GM12865 (cell line): ENCODE measurements at regions not wholly inside any gene's neighbourhood (a gene's known extent, or its start where the extent isn't known, plus 50 kb on each side); places are given as distances from the start of the nearest gene placed in this dataset.

Experiments used
- DNase-seq: peaks from one replicate; pipeline ENCODE4 v3.0.0; 2010; ENCODE audit warnings: low read depth
- H3K4me3 ChIP-seq: 2 replicates; pipeline ENCODE4 v1.5.1; 2011; ENCODE audit warnings: mild to moderate bottlenecking, low read depth, low read length, control low read depth
- TF ChIP-seq, protein P1 (sequence below): IDR thresholded peaks from 2 replicates; pipeline ENCODE4 v1.5.1; 2011; ENCODE audit warnings: low read length, control low read depth, low read depth, inconsistent platforms; ENCODE audit not compliant: insufficient read depth; ENCODE audit errors: missing control alignments

DNA sequence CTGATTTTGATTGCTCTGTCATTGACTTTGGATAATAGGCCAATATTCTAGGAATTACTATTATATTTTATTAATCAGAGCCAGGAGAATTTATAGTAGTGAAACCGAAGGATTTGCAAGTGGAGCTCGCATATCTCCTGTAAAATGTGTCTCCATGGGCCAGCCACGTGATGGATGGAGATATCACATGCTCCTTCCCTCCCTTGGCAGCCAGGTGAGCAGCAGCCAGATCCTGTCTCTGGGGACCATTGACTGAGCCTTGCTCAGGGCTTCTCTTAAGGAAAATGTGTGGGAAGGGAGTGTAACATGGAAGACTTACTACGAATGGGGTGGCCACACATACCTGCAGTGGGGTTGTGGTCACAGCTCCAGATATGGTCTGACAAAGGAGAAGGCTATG is 144.7 kb upstream of the RGMA start:
- no peak overlapping the region for H3K4me3 ChIP-seq
- no peak for DNase-seq
- TF ChIP-seq, protein P1, sequence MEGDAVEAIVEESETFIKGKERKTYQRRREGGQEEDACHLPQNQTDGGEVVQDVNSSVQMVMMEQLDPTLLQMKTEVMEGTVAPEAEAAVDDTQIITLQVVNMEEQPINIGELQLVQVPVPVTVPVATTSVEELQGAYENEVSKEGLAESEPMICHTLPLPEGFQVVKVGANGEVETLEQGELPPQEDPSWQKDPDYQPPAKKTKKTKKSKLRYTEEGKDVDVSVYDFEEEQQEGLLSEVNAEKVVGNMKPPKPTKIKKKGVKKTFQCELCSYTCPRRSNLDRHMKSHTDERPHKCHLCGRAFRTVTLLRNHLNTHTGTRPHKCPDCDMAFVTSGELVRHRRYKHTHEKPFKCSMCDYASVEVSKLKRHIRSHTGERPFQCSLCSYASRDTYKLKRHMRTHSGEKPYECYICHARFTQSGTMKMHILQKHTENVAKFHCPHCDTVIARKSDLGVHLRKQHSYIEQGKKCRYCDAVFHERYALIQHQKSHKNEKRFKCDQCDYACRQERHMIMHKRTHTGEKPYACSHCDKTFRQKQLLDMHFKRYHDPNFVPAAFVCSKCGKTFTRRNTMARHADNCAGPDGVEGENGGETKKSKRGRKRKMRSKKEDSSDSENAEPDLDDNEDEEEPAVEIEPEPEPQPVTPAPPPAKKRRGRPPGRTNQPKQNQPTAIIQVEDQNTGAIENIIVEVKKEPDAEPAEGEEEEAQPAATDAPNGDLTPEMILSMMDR: no peak

DNA sequence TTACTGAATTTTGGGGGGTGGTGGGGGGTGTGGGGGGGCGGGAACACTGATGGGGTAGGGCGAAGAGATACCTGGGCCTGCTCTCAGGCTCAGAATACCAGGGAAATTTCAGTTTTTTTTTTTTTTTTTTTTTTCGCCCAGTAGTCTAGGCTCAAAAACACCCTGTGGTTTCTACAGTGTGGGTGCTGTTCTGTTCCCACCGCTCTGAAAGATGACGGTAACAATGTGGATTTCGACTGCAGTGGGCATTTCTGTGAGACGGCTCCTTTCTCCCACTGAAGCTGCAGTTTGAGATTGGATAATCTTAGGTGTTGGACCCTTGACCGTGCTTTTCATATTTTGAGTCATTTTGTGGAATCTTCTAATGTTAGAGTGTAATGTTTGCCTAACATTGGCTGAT is 143.8 kb upstream of the RGMA start:
- TF ChIP-seq, protein P1: no peak
- DNase-seq: no peak
- no peak overlapping the region for H3K4me3 ChIP-seq

GRCh38 chr15:93231994-93232393 is 143.0 kb upstream of the RGMA start:
- H3K4me3 ChIP-seq: no peak overlapping the region
- no peak for DNase-seq
- TF ChIP-seq, protein P1: no peak

DNA sequence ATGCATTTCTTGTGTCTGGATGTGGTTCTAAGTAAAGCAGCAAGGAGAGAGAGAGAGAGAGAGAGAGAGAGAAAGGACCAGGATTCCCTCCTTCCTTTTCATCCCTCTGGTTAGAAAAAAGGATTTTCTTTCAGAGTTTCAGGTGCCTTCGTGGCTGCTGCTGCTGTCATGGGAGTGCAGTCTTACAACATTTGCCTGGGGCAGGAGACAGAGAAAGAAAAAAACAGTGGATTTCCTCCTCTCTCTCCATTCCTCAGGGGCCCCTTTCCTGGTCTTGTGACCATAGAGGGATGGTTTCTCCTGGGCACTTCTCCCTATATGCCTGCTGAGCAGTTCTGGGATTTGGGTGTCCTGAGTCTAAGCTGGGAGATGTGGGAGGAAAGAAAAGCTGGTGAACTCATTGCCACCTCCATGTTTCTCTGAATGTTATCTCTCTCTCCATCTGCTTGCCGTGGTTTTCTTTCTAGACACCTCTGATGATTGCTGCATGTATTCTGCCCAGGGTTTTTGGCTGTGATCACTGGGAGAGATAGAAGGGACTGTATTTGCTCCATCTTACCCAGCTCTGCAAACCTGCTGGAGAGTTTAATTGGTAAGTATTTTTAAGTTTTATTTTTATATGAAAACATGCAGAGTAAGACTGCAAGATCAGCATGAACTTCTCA is 142.4 kb upstream of the RGMA start:
- TF ChIP-seq, protein P1: no peak
- no peak overlapping the region for H3K4me3 ChIP-seq
- DNase-seq: no peak

- TF ChIP-seq, protein P1: no peak
- no peak overlapping the region for H3K4me3 ChIP-seq
- DNase-seq: no peak
These were observed 139.5 kb upstream of the RGMA start for GRCh38 chr15:93228546-93228945.

DNA sequence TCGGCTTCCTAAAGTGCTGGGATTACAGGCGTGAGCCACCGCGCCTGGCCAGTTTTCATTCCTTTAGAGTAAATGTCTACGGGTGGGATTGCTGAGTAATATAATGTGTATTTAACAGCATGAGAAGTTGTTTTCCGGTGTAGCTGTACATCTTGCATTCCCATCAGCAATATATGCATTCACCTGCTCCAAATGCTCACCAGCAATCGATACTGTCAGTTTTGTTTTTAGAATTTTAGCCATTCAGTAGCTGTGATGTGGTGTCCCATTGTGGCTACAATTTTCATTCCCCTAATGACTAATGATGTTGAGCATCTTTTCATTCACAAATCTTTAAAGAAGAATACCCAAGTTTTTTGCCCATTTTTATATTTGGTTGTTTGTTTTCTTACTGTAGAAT is 134.8 kb upstream of the RGMA start:
- no peak overlapping the region for H3K4me3 ChIP-seq
- TF ChIP-seq, protein P1: no peak
- DNase-seq: peak; percentile 53

GRCh38 chr15:93221759-93222158 is 132.7 kb upstream of the RGMA start:
- TF ChIP-seq, protein P1: no peak
- no peak for DNase-seq

More at GRCh38 chr15:93221759-93222158, 132.7 kb upstream of the RGMA start:
- H3K4me3 ChIP-seq: no peak overlapping the region
